ENCODE measurements at regions not wholly inside any gene's neighbourhood (a gene's known extent, or its start where the extent isn't known, plus 50 kb on each side); places are given as distances from the start of the nearest gene placed in this dataset.
"Not testable (repeated sequence)": the region's sequence is repeated elsewhere in the genome, so short reads cannot be mapped to it uniquely, and the experiment has no call there.

DNA sequence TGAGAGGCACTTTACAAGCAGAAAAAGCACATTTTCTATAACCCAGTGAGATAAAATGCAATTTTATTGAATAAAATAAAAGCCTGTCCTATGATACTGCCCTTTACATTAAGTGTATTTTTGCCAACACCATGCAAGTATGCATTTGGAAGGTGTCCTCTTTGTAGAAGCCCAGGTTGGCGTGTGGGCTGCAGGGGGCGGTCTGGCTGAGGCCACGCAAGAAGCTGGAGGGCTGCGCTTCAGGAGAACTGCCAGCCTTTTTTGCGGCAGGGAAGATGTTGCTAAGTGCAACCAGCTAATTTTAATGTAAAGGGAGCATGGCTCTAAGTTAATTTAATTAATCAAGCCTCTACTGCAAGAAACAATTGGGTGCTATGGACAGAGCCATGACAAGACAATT is 562.8 kb upstream of the SALL3 start:
- no peak for DNase-seq (ENCODE audit: low spot score)

DNA sequence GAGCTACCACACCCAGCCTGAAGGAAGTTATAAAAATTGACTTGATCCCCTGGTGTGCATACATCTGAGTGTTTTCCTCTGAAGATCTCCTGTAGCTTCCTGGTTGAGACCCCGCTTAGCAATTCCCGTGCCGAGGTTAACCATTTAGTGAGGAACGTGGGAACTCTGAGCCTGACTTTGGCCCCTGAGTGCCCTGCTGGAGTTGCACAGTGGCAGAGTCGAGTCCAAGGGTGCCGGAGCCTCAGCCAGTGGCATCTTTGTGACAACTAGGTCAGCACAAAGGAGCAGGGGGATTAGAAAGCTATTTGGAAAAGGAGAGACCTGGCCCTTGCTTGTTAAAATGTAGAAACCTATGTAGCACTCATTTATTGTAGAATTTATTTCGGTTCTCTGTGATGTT is 561.2 kb upstream of the SALL3 start:
- no peak for DNase-seq (ENCODE audit: low spot score)

DNA sequence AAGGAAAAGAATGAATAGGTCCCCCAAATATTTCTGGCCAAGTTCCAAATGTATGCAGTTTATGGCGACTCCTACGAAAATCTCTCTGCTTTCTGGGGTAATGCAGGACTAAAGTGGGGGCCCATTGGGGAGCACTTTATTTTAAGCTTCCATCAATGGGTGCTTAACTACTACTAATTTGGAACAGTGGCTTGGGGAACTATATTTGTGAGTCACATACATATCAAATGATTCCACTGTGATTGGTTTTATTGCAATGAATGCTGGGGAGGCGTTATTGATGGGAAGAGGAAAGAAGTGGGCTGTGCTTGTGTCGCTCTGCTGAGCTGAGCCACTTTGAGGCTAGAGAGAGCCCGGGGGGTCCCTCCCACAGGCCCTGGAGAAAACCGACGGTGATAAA is 560.4 kb upstream of the SALL3 start:
- DNase-seq (ENCODE audit: low spot score): no peak

DNA sequence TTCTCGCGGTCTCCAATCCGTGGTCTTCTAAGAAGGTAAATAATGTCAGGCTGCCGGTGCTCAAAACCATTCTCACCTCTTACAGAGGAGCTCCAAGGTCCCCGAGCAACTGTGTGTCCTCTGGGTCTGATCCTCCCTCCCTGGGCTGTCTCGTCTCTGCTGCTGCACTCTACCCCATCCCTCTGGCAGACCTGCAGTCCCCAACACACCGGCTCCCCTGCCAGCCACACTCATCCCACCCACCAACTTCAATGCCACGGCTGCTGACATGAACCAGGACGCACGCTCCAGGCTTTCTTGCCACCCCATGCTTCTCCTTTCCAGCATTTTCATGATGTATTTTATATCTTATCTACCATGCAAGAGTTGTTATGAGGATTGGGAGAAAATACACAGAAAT is 559.5 kb upstream of the SALL3 start:
- DNase-seq (ENCODE audit: low spot score): no peak

DNA sequence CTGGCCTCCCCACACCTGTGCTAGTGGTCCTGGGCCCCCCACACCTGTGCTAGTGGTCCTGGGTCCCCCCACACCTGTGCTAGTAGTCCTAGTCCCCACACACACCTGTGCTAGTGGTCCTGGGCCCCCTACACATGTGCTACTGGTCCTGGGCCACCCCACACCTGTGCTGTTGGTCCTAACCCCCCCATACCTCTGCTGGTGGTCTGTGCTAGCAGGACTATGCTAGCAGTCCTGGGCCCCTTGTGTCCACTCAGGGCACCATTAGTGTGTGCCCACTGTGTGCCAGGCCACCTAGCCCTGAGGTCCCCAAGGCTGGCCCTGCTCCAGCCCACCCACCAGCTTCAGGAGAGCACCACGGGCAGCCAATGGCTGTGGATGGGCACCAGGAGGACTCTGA is 558.2 kb upstream of the SALL3 start:
- no peak for DNase-seq (ENCODE audit: low spot score)

DNA sequence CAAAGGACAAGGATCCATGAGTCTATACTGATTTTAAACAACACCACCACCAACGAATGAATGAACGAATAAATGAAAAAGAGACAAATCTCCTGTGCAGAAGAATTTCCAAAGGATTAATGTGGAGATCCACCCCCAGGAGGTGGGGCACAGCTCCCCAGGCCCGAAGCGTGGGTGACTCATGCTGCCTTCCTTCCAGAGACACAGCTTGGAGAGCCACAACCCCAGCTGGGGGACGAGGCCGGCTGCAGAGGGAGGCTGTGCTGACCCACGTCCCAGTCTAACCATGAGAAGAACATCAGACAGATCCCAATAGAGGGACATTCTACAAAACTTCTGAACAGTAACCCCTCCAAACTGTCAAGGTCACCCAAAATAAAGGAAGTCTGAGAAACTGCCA is 557.3 kb upstream of the SALL3 start:
- no peak for DNase-seq (ENCODE audit: low spot score)

DNA sequence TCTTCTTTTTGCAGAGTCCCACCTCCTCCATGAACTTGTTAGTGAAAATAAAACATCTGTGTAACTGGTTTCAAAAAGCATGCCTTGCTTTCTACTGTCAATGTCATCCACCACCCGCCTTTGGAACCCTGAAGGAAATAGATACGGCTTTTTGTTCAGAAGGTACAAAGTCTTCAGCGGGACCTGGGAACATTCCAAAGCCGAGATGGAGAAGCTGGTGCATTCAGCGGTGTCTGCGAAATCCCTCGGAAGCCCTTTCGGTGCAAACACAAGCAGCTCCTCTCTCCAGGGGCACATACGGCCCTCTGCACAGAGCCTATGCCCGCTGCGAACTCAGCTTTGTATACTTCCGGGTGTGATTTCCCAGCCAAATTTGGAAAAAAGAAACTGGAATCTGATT is 555.8 kb upstream of the SALL3 start:
- DNase-seq (ENCODE audit: low spot score): no peak

DNA sequence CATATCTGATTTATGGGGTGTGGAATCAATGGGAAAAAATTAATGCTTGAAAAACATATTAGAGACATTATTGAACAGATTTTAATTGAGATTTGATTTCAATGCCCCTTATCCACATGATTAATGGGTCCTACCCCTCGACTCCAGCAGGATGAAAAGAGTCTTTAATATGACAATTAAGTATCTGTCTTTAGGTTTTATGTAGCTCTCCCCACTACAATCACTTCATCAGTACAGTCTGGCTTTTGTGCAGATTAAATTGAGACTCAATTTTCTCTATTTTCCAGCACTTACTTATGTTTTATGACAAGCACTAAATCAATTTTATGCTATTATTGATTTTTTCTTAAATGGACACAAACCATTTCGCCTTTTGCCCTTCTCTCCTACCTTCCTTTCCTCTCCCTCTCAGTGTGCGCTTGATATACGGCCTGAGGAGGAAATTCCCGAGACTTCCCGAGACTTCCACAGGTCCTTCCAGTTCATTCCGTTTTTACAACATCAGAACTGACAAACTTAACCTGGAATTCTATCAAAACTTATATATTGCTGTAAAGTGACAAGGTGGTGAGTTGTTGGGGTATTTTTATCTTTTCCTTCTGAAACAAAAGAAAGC is 555.1 kb upstream of the SALL3 start:
- no peak for DNase-seq (ENCODE audit: low spot score)

DNA sequence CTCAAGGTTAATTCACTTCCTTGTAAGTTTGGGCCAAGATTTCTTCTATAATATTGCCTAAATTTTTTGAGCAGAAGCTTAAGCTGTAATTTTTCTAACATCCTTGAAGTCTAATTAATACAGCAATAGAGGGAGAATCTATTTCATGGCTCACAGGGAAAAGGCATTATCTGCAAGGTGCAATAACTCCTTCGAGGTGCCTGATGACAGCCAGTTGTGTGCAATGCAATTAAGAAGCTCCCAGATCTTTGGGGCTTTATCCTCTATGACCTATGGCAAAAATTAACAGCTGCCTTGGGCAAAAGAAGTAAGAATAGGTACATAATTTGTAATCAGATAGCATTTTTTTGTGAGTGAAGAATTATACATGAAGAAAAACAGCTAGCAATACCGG is 554.6 kb upstream of the SALL3 start:
- DNase-seq (ENCODE audit: low spot score): no peak

DNA sequence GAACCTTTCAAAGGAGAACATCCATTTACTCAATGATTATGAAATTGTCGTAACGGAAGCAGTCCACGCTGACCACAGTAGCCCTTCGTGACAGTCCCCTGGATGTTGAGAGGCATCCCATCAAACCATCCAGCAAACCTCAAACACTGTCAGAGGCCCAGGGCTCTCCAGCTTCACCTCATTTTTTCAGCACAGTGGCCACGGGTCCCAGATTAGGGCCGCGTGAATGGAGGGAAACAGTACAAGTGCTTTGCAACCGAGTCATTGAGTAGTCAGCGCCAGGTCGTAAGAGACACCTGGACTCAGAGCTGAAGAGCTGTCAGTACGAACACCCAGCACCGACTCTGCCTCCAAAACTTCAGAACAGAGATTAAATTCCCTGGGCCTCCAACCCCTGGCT is 552.5 kb upstream of the SALL3 start:
- no peak for DNase-seq (ENCODE audit: low spot score)

DNA sequence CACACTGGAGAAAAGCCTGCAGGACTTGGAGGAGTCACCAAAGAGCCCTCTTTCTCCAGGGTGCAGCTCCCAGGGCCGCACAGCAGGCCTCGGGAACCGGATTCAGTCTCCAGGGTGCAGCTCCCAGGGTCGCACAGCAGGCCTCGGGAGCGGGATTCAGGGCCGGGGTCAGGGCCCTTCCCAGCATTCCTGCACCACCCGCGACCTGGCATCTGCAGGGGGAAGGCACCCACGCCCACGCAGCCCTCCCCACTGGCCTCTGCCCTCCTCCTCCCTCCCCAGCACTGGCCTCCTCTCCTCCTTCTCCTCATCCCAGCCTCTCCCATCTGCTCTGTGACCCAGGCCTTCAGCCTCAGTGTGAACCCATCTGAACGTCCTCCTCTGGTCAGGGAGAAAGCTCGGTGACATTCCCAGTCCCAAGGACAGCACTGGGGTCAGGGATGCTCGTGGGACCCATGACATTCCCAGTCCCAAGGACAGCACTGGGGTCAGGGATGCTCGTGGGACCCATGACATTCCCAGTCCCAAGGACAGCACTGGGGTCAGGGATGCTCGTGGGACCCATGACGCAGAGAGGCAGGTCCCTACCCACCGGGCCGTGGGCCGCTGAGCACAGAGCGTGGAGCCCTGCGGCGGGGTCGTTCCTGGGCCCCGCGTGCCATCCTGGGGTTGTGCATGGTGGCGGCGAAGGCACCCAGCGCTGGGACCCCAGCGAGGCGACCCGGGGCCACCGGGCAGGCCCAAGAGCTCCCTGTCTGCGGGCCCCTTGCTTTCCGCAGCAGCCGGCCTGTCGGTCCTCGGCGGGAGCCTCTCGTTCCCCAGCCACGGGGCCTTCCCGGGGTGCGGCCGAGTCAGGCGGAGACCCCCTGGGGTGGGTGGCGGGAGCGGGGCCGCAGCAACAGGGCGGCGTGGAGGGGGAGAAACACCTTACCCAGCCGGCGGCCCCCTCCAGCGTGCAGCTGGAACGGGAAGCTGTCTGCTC is 550.2 kb upstream of the SALL3 start:
- no peak for DNase-seq (ENCODE audit: low spot score)

DNA sequence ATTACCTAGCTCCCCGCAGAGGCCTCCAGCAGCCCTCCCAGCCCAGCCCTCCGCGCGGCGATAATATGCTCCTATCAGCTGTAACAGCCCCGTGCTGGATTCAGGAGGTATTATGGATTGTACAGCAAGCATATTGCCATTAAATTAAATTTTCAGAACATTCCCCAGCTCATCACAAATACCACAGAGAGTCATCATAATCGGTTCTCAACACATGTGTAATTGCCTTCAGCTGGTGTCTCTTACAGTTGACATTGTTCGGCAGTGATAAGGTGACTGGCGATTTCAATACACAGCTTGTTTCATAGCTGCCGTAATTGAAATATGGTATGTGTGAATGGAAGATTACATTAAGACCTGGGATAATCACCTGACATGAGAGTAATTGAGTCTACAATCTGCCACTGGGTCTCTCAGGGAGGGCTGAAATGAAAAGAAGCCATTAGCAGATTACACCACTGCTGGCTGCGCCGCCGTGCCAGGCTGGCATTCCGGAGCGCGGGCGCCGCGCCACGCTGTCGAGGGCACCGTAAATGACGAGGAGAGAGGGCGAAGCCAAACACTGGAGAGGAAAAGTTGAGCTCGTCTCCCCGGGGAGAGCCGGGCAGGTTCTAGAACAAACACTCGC is 549.4 kb upstream of the SALL3 start:
- DNase-seq (ENCODE audit: low spot score): no peak

DNA sequence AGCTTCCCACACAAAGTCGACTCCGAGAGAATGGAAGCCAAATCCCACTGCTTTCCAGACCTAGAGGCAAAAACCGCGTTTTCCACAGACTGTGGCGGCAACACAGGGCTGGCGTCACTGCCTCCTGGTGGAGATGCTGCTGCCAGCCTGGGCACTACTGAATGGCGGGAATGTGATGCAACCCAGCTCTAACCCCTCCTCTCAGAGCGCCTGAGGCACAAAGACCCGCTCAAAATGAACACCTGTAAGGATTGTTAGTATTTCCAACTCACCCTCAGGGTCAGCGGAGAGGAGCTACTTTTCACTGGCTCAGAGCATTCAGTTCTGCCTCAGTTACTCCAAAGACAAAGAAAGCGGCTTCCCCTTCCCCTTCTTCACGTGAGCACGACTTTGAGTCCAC is 548.0 kb upstream of the SALL3 start:
- DNase-seq (ENCODE audit: low spot score): no peak

DNA sequence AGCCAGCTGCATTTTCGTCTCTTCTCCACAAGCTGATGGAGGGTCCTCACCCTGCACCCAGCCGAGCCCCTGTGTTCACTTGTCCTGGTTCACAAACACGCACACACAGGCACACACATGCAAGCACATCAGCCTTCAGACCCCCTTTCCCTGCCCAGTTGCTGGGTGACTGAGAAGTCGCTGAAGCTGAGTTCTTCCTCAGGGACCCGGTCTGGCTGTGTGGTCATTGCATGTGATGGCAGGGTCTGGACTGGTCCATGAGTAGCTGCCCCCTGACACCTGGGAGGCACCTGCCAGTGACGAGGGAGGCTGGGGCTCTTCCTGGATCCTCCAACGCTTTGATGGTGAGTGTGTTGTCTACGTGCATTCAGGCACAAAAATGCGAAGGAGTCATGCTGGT is 546.1 kb upstream of the SALL3 start:
- no peak for DNase-seq (ENCODE audit: low spot score)

DNA sequence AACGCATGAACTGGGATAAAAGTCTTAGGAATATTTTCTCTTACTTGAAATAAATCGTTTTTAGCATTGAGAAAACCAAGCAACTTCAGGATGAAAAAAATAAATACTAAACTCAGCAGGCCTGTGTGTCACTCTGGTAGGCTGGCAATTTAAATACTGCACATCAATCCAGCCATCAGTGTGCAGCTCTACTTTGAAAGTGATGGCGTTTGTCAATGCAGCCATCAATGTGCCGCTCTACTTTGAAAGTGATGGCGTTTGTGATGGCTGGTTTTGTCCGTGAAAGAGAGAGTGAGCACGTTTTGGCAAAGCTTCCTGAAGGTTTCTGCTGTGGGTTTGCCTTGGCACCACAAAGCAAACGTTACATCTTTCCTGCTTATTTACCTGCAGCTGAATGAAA is 543.5 kb upstream of the SALL3 start:
- no peak for DNase-seq (ENCODE audit: low spot score)

DNA sequence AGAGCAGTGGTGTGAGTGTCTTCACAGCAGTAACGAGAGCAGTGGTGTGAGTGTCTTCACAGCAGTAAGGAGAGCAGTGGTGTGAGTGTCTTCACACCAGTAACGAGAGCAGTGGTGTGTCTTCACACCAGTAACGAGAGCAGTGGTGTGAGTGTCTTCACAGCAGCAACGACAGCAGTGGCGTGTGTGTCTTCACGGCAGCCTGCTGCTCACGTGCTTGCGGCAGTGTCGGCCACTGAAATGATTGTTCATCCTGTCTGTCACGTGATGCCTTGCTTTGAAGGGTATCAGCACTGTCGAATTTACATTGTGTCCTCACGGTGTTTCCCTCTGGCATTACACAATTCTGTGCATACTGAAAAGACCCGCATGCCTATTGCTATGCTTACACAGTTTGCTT is 541.4 kb upstream of the SALL3 start:
- not testable (repeated sequence) for DNase-seq (ENCODE audit: low spot score)

DNA sequence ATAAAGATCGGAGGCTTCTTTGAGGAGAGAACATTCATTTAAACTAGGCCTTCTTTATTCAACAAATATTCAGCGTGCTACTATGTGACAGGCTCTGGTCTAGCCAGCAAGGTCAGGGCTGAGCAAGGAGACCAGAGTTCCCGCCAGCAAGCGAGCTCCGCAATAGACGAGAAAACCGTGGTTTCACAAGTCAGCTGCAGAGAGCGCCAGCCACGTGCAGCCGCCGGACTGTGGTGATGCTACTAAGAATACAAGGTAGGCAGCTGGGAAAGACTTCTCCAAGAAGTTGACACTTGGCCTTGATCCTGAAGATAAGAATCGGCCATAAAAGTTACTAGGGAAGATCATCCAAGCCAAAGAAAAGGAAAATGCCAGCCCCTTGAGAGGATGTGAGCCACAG is 533.7 kb upstream of the SALL3 start:
- DNase-seq (ENCODE audit: low spot score): no peak

DNA sequence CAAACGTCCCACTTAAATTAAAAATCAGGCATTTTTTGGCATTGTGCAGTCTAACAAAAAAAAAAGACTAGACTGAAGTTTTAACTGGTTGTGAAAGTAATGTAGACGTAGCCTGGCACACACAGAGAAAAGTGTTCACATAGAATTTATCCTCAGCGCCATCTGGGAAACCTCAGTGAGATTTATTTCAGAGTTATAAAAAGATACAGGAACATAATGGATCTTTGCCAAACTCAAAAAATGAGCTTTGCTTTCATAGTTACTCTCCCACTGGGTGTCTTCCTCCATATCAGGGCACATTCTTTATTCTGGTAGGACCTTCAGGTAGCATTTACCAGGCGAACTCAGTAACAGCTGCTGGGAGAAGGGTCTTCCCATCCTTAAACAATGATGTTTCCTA is 532.4 kb upstream of the SALL3 start:
- no peak for DNase-seq (ENCODE audit: low spot score)

DNA sequence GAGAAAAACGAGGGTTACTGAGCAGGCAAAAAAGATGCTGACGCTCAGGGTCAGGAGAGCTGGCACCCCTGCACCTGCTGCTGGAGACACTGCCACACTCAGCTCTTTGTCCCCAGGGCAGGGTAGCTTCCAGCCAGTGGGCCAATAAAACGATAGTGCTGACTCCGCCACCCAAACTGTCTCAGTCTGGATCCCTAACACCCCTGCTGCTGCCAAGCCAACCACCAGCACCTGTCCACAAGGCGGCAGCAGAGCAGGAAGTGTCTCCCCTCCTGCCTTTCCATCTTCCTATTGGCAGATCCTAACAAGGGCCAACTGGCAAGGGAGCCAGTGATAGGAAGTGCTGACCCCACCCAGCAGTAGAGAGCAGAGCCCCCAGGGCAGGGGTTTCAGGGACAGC is 531.5 kb upstream of the SALL3 start:
- no peak for DNase-seq (ENCODE audit: low spot score)

DNA sequence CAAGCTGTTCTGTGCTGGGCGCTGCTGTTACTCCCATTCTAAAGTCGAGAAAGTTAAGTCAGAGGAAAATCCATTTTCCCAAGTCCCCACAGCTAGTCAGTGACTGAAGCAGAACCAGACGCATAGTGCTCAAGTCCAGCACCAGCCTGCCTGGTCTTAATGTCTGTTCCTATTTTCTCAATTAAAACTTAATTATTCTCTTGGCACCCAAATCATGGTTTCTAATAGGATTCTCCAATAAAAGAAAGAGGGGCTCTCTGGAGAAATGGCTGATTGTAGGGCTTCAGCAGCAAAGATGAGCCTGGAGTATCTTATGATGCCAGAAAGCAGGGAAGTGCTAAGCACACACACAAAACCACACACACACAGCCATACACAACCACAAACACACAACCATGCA is 531.0 kb upstream of the SALL3 start:
- no peak for DNase-seq (ENCODE audit: low spot score)

DNA sequence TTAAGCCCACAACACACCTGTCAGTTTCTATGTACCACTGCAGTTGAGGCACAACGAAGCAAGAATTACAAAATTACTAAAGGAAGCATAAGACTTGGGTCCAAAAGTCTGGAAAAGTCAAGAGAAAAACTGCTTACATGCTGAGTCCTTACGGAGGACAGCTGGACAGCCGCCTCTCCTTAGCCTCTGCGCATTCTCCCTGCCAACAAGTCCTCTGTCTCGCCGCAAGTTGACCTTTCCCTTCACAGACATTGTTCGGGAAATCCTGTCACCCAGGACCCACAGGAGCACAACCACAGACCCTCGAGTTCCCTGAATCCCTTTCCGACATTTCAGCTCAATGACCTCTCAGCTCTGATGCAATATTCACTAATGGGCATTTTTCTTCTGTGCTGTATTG is 525.4 kb upstream of the SALL3 start:
- DNase-seq (ENCODE audit: low spot score): no peak

DNA sequence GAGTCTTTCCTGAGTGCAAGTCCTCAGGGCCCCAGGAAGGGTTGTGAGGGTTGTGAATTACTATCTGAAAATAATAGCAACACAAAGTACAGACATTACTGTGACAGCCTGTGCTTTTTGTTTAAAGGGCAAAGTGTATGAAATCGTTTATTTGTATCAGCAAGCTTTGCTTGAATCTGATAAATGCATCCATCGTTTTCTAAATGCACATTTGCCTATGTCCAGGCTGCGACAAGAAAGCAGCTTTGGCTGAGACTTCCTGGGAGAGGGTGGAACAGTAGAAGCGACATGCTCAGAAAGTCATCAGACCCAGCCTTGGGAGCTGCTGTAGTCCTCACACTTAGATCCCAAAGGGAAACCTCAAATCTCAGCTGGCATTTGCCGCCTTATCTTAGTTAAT is 524.2 kb upstream of the SALL3 start:
- no peak for DNase-seq (ENCODE audit: low spot score)

DNA sequence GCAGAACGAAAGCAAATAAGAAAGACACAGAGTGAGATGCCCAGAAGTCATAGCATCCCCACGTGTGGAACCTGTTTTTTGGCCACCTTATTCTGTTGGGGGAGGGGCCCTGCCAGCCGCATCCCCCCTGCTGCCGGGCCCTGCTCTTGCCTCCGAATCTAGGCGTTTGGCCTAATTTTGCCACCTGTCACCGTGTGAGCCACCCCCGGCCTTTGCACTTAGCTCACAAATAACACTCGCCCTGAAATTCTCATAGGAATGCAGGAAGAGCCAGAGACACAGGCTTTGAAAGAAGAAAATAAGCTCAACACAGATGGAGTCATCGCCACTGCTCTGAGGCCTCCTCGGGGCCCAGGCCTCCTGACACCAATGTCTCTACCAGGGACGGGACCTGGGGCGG is 522.6 kb upstream of the SALL3 start:
- no peak for DNase-seq (ENCODE audit: low spot score)

All from activated CD4-positive, alpha-beta T cell treated with anti-CD3 and anti-CD28 coated beads, Interleukin-2, Interleukin-4, amounts not matched to agents 100 ng/mL and 50 ng/mL, durations not matched to agents 16 hours and 8 hours (primary cell).